Loucy (cell line): ENCODE measurements at regions not wholly inside any gene's neighbourhood (a gene's known extent, or its start where the extent isn't known, plus 50 kb on each side); places are given as distances from the start of the nearest gene placed in this dataset.
A peak's percentile ranks its signal among the peaks of the same experiment; 100 is the strongest.

Experiments used
- H2AFZ ChIP-seq: fragments of 200-600 bp; sonication (generic); 2 replicates; pipeline ENCODE4 v1.6.0; 2016; ENCODE audit warnings: antibody characterized with exemption, mild to moderate bottlenecking, low read length, moderate library complexity
- H3F3A ChIP-seq: fragments of 200-600 bp; 2 replicates; pipeline ENCODE4 v1.6.0; 2016; ENCODE audit warnings: antibody characterized with exemption, low read depth, mild to moderate bottlenecking
- H3K27me3 ChIP-seq: fragments of 200-600 bp; sonication (generic); 2 replicates; pipeline ENCODE4 v1.6.1; 2014; ENCODE audit warnings: low read length, mild to moderate bottlenecking; ENCODE audit not compliant: insufficient read depth, poor library complexity, severe bottlenecking
- H3K36me3 ChIP-seq: fragments of 200-600 bp; sonication (generic); 2 replicates; pipeline ENCODE4 v1.6.1; 2016; ENCODE audit warnings: low read length; ENCODE audit not compliant: insufficient read depth
- H3K4me1 ChIP-seq: fragments of 200-600 bp; sonication (generic); 2 replicates; pipeline ENCODE4 v1.5.1; 2014; ENCODE audit warnings: low read length, mild to moderate bottlenecking; ENCODE audit not compliant: insufficient read depth, poor library complexity, severe bottlenecking
- H3K4me2 ChIP-seq: fragments of 200-600 bp; sonication (generic); 2 replicates; pipeline ENCODE4 v1.6.0; 2014; ENCODE audit warnings: antibody characterized with exemption, low read length, low read depth, mild to moderate bottlenecking; ENCODE audit not compliant: poor library complexity, severe bottlenecking
- H3K4me3 ChIP-seq: fragments of 200-600 bp; sonication (generic); 2 replicates; pipeline ENCODE4 v1.5.1; 2014; ENCODE audit warnings: low read length, mild to moderate bottlenecking, mixed read lengths; ENCODE audit not compliant: poor library complexity, severe bottlenecking
- H3K79me2 ChIP-seq: fragments of 200-600 bp; sonication (generic); 2 replicates; pipeline ENCODE4 v1.6.1; 2014; ENCODE audit warnings: low read length; ENCODE audit not compliant: insufficient read depth
- H3K9ac ChIP-seq: fragments of 200-600 bp; sonication (generic); 2 replicates; pipeline ENCODE4 v1.6.0; 2014; ENCODE audit warnings: mild to moderate bottlenecking, low read depth, low read length, moderate library complexity; ENCODE audit not compliant: poor library complexity, severe bottlenecking
- H3K9me2 ChIP-seq: fragments of 200-600 bp; sonication (generic); replicated peaks from 2 replicates; pipeline ENCODE4 v1.6.1; 2016; ENCODE audit warnings: low read depth, low read length, mixed read lengths
- H3K9me3 ChIP-seq: fragments of 200-600 bp; sonication (generic); 2 replicates; pipeline ENCODE4 v1.6.1; 2014; ENCODE audit warnings: mild to moderate bottlenecking, antibody characterized with exemption, low read length, low read depth; ENCODE audit not compliant: insufficient read depth
- H4K20me1 ChIP-seq: fragments of 200-600 bp; sonication (generic); 2 replicates; pipeline ENCODE4 v1.6.0; 2014; ENCODE audit warnings: antibody characterized with exemption, low read length, mild to moderate bottlenecking; ENCODE audit not compliant: insufficient read depth, poor library complexity, severe bottlenecking
- CTCF ChIP-seq: fragments of 200-600 bp; sonication (generic); conservative IDR thresholded peaks from 2 replicates; pipeline ENCODE4 v1.5.1; 2014; ENCODE audit warnings: mild to moderate bottlenecking, antibody characterized with exemption, low read length
- EZH2phosphoT487 ChIP-seq: fragments of 200-600 bp; IDR thresholded peaks from 2 replicates; pipeline ENCODE4 v1.6.1; 2018; ENCODE audit warnings: antibody characterized with exemption, mild to moderate bottlenecking, moderate library complexity, borderline replicate concordance

GRCh38 chr14:45947830-45948229, 694.8 kb upstream of the MIS18BP1 start:
- H3K9me2 ChIP-seq = no peaks in the 10 kb centered on the region
- H3K27me3 ChIP-seq = no peaks in the 10 kb centered on the region
- no peak for TF ChIP-seq CTCF
- no peak for TF ChIP-seq EZH2phosphoT487
- H3K4me1 ChIP-seq = no peaks in the 10 kb centered on the region
- no peaks in the 10 kb centered on the region for H3F3A ChIP-seq
- no peaks in the 10 kb centered on the region for H3K79me2 ChIP-seq
- H2AFZ ChIP-seq = no peak overlapping the region
- no peaks in the 10 kb centered on the region for H3K36me3 ChIP-seq
- no peak overlapping the region for H3K4me2 ChIP-seq
- H3K9ac ChIP-seq = no peak overlapping the region
- H4K20me1 ChIP-seq = no peaks in the 10 kb centered on the region
- no peaks in the 10 kb centered on the region for H3K9me3 ChIP-seq
- no peak overlapping the region for H3K4me3 ChIP-seq

- Histone ChIP-seq H3K4me2 (no peak overlapping the region), H4K20me1 (no peaks in the 10 kb centered on the region), H2AFZ (no peak overlapping the region), H3K9me3 (no peaks in the 10 kb centered on the region), H3K4me3 (no peak overlapping the region), H3K79me2 (no peaks in the 10 kb centered on the region), H3K36me3 (no peaks in the 10 kb centered on the region), H3K4me1 (no peaks in the 10 kb centered on the region), H3K9ac (no peak overlapping the region), H3K9me2 (no peaks in the 10 kb centered on the region), H3F3A (no peaks in the 10 kb centered on the region), H3K27me3 (no peaks in the 10 kb centered on the region)
- no peak for TF ChIP-seq EZH2phosphoT487
- no peak for TF ChIP-seq CTCF
Measured at GRCh38 chr14:45946251-45946650, 693.2 kb upstream of the MIS18BP1 start.

- 0 out of 2 replicates have a peak, but pooled peaks have one; percentile 12 for TF ChIP-seq CTCF
- no peak for TF ChIP-seq EZH2phosphoT487
- Histone ChIP-seq H3K9me2 (no peaks in the 10 kb centered on the region), H3K36me3 (no peaks in the 10 kb centered on the region), H3K9me3 (no peaks in the 10 kb centered on the region), H3K4me3 (no peak overlapping the region), H3K9ac (no peak overlapping the region), H3K79me2 (no peaks in the 10 kb centered on the region), H4K20me1 (no peaks in the 10 kb centered on the region), H2AFZ (no peak overlapping the region), H3K4me1 (no peaks in the 10 kb centered on the region), H3F3A (no peaks in the 10 kb centered on the region), H3K4me2 (no peak overlapping the region), H3K27me3 (no peaks in the 10 kb centered on the region)
Measured at GRCh38 chr14:45940318-45940717, 687.3 kb upstream of the MIS18BP1 start.
